OCI-LY7 (cell line): ENCODE measurements at regions not wholly inside any gene's neighbourhood (a gene's known extent, or its start where the extent isn't known, plus 50 kb on each side); places are given as distances from the start of the nearest gene placed in this dataset. TPM values are rescaled to one million over a fixed set of nuclear protein-coding genes. Genes with fewer than 3 reads are reported as not detected.

ENCODE experiments used
- BruUV-seq: library from RNA; stranded (reverse); fragments of 400-500 nt; replicated peaks from 2 replicates; lab custom pipeline; 2021; lab: Mats Ljungman, UMichigan
- CTCF ChIA-PET: fragments of 300-600 bp; sonication (Branson Sonifier 250); formaldehyde crosslinking; loops from one replicate; lab custom pipeline; 2022; ENCODE audit warnings: antibody characterized with exemption; ENCODE audit not compliant: unreplicated experiment; lab: Charles Lee
- POLR2A ChIA-PET: fragments of 300-600 bp; sonication (Branson Sonifier 250); formaldehyde crosslinking; loops from one replicate; lab custom pipeline; 2022; ENCODE audit warnings: antibody characterized with exemption; lab: Charles Lee
- DNase-seq: peaks from one replicate; pipeline ENCODE4 v3.0.0-alpha.2; 2015; ENCODE audit warnings: low spot score
- H2AFZ ChIP-seq: fragments of 200-600 bp; sonication (generic), shearing (Covaris generic); 2 replicates; pipeline ENCODE4 v1.6.1; 2014; ENCODE audit warnings: mild to moderate bottlenecking, antibody characterized with exemption, low read length, moderate library complexity
- H3K27ac ChIP-seq: fragments of 200-600 bp; sonication (generic); 2 replicates; pipeline ENCODE4 v1.5.1; 2014; ENCODE audit warnings: mixed run types, low read depth, mild to moderate bottlenecking, moderate library complexity, low read length, inconsistent platforms; ENCODE audit not compliant: poor library complexity, severe bottlenecking
- H3K36me3 ChIP-seq: fragments of 200-600 bp; sonication (generic); 2 replicates; pipeline ENCODE4 v1.6.1; 2014; ENCODE audit warnings: mild to moderate bottlenecking, antibody characterized with exemption, low read length, moderate library complexity, mixed read lengths; ENCODE audit not compliant: insufficient read depth
- H3K4me1 ChIP-seq: fragments of 200-600 bp; sonication (generic); 2 replicates; pipeline ENCODE4 v1.5.1; 2014; ENCODE audit warnings: mild to moderate bottlenecking, low read length; ENCODE audit not compliant: insufficient read depth, poor library complexity, severe bottlenecking
- H3K4me2 ChIP-seq: fragments of 200-600 bp; sonication (generic); 2 replicates; pipeline ENCODE4 v1.6.1; 2014; ENCODE audit warnings: mild to moderate bottlenecking, low read length
- H3K4me3 ChIP-seq: fragments of 200-600 bp; sonication (generic); 2 replicates; pipeline ENCODE4 v1.5.1; 2014; ENCODE audit warnings: mild to moderate bottlenecking, low read depth, low read length; ENCODE audit not compliant: poor library complexity, severe bottlenecking
- H3K79me2 ChIP-seq: fragments of 200-600 bp; sonication (generic); 2 replicates; pipeline ENCODE4 v1.6.1; 2016; ENCODE audit warnings: low read depth, mild to moderate bottlenecking, low read length, moderate library complexity, mixed read lengths; ENCODE audit not compliant: insufficient read depth
- H3K9me2 ChIP-seq: fragments of 200-600 bp; sonication (generic); 2 replicates; pipeline ENCODE4 v1.6.1; 2016; ENCODE audit warnings: mild to moderate bottlenecking, low read length, mixed read lengths; ENCODE audit not compliant: insufficient read depth
- H3K9me3 ChIP-seq: fragments of 200-600 bp; sonication (generic); 2 replicates; pipeline ENCODE4 v1.6.1; 2014; ENCODE audit warnings: mild to moderate bottlenecking, mixed run types, low read length, mixed read lengths
- H4K20me1 ChIP-seq: fragments of 200-600 bp; sonication (generic); 2 replicates; pipeline ENCODE4 v1.6.1; 2014; ENCODE audit warnings: mild to moderate bottlenecking, antibody characterized with exemption, low read length, moderate library complexity, mixed read lengths; ENCODE audit not compliant: insufficient read depth
- CTCF ChIP-seq: fragments of 200-600 bp; sonication (generic); conservative IDR thresholded peaks from 2 replicates; pipeline ENCODE4 v1.5.1; 2014; ENCODE audit warnings: mild to moderate bottlenecking, antibody characterized with exemption, low read length, moderate library complexity, mixed read lengths
- EZH2phosphoT487 ChIP-seq: fragments of 200-600 bp; sonication (generic); IDR thresholded peaks from 2 replicates; pipeline ENCODE4 v1.6.1; 2018; ENCODE audit warnings: low read depth, borderline replicate concordance, mild to moderate bottlenecking, mixed run types, antibody characterized with exemption, low read length, moderate library complexity, mixed read lengths
- intact Hi-C: fragments of 100-400 bp; cut with micrococcal nuclease; formaldehyde crosslinking; loops from one replicate; pipeline ENCODE4 v1.10.0; 2022; ENCODE audit not compliant: unreplicated experiment
- small RNA-seq: library from RNA; depleted of rRNA; stranded (forward); fragments of <200 nt; gene quantifications from one replicate; pipeline ENCODE3, GENCODE V24; 2014

GRCh38 chrX:71846429-71846828 lies 64.2 kb upstream of the NHSL2 start:
- H3K4me3 ChIP-seq, result no peak overlapping the region
- H3K79me2 ChIP-seq, result no peaks in the 10 kb centered on the region
- DNase-seq, result no peak
- BruUV-seq, result no TSS peak
- no peak overlapping the region for H3K27ac ChIP-seq
- POLR2A ChIA-PET, result no interaction called here
- intact Hi-C loops, result no loop called here
- no peak overlapping the region for H2AFZ ChIP-seq
- no peaks in the 10 kb centered on the region for H3K9me2 ChIP-seq
- TF ChIP-seq CTCF (no peak), EZH2phosphoT487 (no peak)
- CTCF ChIA-PET, result no interaction called here
- H3K4me2 ChIP-seq, result no peak overlapping the region
- H3K4me1 ChIP-seq, result no peaks in the 10 kb centered on the region
- H4K20me1 ChIP-seq, result no peaks in the 10 kb centered on the region
- no peaks in the 10 kb centered on the region for H3K9me3 ChIP-seq
- no peaks in the 10 kb centered on the region for H3K36me3 ChIP-seq

GRCh38 chrX:71852182-71852581 lies 58.5 kb upstream of the NHSL2 start:
- H3K4me2 ChIP-seq, result no peak overlapping the region
- H4K20me1 ChIP-seq, result no peaks in the 10 kb centered on the region
- no peaks in the 10 kb centered on the region for H3K36me3 ChIP-seq
- no peak overlapping the region for H3K4me3 ChIP-seq
- H3K9me3 ChIP-seq, result no peaks in the 10 kb centered on the region
- no peaks in the 10 kb centered on the region for H3K79me2 ChIP-seq
- no TSS peak for BruUV-seq
- H3K9me2 ChIP-seq, result no peaks in the 10 kb centered on the region
- CTCF ChIA-PET, result no interaction called here
- POLR2A ChIA-PET, result no interaction called here
- H2AFZ ChIP-seq, result no peak overlapping the region
- no peaks in the 10 kb centered on the region for H3K4me1 ChIP-seq
- DNase-seq, result no peak
- H3K27ac ChIP-seq, result no peak overlapping the region
- TF ChIP-seq CTCF (no peak), EZH2phosphoT487 (no peak)
- intact Hi-C loops, result no loop called here

GRCh38 chrX:71859637-71860036 lies 51.0 kb upstream of the NHSL2 start:
- Histone ChIP-seq H3K79me2 (no peaks in the 10 kb centered on the region), H3K36me3 (no peaks in the 10 kb centered on the region), H3K9me2 (no peaks in the 10 kb centered on the region), H4K20me1 (no peaks in the 10 kb centered on the region), H3K4me1 (no peaks in the 10 kb centered on the region), H3K4me2 (no peak overlapping the region), H3K9me3 (no peaks in the 10 kb centered on the region), H3K27ac (no peak overlapping the region), H2AFZ (no peak overlapping the region), H3K4me3 (no peak overlapping the region)
- intact Hi-C loops, result no loop called here
- TF ChIP-seq EZH2phosphoT487, result no peak
- TF ChIP-seq CTCF, result peak; percentile 74
- no TSS peak for BruUV-seq
- CTCF ChIA-PET, result no interaction called here
- POLR2A ChIA-PET, result no interaction called here
- DNase-seq, result peak; percentile 27

Small RNA genes in the stretch of these regions (small RNA-seq; reads per million reads assigned to genes)
- gene BX276092.3, result not detected
